GM18520 (cell line): ENCODE measurements at regions not wholly inside any gene's neighbourhood (a gene's known extent, or its start where the extent isn't known, plus 50 kb on each side); places are given as distances from the start of the nearest gene placed in this dataset.
"Not testable (repeated sequence)": the region's sequence is repeated elsewhere in the genome, so short reads cannot be mapped to it uniquely, and the experiment has no call there.

Experiments
- ATAC-seq: cut with Tn5 transposase; IDR thresholded peaks from one replicate; pipeline ENCODE4 v1.9.1; 2021; ENCODE audit not compliant: unreplicated experiment

DNA sequence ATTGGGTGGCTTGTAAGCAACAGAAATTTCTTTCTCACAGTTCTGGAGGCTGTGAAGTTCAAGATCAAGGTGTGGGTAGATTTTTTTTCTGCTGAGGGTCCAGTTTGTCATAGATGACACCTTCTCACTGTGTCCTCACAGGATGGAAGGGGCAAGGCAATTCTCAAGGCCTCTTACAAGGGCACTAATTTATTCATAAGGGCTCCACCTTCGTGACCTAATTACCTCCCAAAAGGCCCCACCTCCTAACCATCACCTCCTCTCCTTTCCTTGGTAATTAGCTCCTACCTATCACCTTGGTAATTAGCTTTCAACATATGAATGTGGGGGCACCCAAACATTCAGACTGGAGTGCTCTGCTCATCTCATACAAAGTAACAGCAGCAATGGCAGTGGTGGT is 92.3 kb upstream of the CD44 start:
- no peak for ATAC-seq

DNA sequence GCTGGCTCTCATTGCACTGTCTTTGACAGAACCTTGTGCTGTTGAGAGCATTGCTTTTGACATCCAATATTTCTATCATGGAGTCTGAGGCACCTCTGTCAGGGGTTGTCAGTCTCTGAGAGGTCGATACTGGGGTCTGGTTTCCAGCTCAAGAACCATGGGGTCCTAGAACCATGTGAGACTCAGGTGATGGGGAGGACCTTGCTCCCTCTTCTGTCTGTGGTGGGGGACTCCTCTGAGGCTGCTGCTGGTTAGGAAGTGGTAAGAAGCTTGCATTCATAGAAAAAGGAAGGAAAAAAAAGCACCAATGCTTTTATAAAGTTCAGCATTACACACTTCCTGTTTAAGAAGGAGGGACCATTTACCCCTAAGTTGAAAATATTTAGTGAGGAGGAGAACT is 91.8 kb upstream of the CD44 start:
- ATAC-seq, result no peak

DNA sequence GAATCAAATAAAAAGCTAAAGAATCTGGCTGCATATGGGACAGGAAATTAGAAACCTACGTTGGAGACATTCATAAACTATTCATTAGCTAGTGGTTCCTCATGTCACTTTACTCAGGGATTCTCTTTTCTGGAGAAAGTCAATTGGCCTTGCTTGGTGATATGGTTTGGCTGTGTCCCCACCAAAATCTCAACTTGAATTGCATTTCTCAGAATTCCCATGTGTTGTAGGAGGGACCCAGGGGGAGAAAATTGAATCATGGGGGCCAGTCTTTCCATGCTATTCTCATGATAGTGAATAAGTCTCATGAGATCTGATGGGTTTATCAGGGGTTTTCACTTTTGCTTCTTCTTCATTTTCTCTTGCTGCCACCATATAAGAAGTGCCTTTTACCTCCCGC is 91.2 kb upstream of the CD44 start:
- ATAC-seq, result no peak

- not testable (repeated sequence) for ATAC-seq
These were observed 90.6 kb upstream of the CD44 start for GRCh38 chr11:35048346-35048745.

- no peak for ATAC-seq
These were observed 89.0 kb upstream of the CD44 start for GRCh38 chr11:35049859-35050531.

GRCh38 chr11:35050541-35050995 is 88.4 kb upstream of the CD44 start:
- ATAC-seq, result no peak

- no peak for ATAC-seq
These were observed 82.4 kb upstream of the CD44 start for GRCh38 chr11:35056391-35057093.

- ATAC-seq, result no peak
These were observed 80.9 kb upstream of the CD44 start for GRCh38 chr11:35057926-35058668.

DNA sequence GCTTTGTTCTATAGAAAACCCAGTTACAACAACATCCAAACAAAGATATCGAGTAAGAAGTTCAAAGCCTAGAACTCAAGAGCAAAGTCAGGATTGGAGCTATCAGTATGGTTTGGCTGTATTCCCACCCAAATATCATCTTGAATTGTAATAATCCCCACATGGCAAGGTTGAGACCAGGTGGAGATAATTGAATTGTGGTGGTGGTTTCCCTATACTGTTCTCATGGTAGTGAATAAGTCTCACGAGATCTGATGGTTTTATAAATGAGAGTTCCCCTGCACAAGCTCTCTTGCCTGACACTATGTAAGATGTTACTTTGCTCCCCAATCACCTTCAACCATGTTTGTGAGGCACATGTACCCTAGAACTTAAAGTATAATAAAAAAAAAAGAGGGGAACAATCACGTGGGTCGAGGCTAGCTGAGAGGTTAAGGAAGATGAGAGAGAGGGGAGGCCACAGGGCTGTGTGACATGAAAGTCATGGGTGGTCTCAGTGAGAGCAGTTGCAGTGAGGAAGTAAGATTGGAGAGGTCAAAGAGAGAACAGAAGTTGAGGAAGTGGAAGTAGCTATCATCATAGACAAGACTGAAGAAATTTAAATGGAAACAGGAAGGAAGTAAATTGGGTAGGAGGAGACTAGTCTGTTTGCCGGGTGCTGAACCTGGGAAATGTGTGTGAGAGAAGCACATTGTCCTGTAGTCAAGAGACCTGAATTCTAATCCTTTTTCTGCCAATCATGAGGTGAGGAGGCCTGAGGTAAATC is 80.1 kb upstream of the CD44 start:
- no peak for ATAC-seq

- ATAC-seq, result no peak
These were observed 77.2 kb upstream of the CD44 start for GRCh38 chr11:35061516-35062440.

- no peak for ATAC-seq
These were observed 75.5 kb upstream of the CD44 start for GRCh38 chr11:35063488-35063931.

- no peak for ATAC-seq
These were observed 74.7 kb upstream of the CD44 start for GRCh38 chr11:35064114-35064800.

DNA sequence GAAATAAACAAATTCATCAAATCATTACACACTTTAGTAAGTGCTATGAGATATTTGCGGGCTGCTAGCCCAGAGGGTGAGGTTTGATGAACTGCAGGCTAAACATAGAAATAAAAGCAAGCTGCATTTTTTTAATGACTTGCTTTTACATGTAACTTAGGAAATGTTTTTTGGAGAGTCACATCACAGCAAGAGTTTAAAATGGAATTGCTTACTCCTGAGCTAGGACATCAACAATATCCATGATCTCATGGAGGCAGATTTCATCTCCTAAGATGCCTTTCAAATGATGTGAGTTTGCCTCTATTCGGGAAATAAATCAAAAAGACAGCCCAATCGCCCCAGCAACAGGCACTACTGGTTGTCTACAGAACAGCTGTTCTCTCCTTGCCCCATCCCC is 73.4 kb upstream of the CD44 start:
- no peak for ATAC-seq

DNA sequence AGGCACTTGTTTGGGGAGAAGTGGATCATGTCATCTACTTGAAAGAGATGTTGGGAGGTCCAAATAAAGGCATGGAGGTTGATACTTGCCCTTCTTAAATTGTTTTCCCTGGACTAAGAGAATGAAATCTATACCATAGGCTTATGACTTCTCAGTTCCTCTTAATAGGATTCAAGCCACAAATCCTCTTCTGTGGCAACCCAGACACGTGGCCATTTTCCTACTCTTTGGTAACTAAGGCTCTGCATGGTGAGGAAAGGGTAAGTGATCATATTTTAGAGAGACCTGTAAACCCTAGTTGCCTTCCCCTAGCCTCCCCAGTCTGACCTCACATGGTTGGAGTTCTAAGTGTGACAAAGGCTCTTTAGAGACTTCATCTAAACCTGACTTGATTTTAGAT is 72.9 kb upstream of the CD44 start:
- ATAC-seq, result no peak

- peak; percentile 92 for ATAC-seq
These were observed 72.1 kb upstream of the CD44 start for GRCh38 chr11:35066783-35067423.

GRCh38 chr11:35071722-35072121 is 67.2 kb upstream of the CD44 start:
- no peak for ATAC-seq

GRCh38 chr11:35073691-35074419 is 65.1 kb upstream of the CD44 start:
- ATAC-seq, result no peak
